ENCODE measurements at regions not wholly inside any gene's neighbourhood (a gene's known extent, or its start where the extent isn't known, plus 50 kb on each side); places are given as distances from the start of the nearest gene placed in this dataset.

DNA sequence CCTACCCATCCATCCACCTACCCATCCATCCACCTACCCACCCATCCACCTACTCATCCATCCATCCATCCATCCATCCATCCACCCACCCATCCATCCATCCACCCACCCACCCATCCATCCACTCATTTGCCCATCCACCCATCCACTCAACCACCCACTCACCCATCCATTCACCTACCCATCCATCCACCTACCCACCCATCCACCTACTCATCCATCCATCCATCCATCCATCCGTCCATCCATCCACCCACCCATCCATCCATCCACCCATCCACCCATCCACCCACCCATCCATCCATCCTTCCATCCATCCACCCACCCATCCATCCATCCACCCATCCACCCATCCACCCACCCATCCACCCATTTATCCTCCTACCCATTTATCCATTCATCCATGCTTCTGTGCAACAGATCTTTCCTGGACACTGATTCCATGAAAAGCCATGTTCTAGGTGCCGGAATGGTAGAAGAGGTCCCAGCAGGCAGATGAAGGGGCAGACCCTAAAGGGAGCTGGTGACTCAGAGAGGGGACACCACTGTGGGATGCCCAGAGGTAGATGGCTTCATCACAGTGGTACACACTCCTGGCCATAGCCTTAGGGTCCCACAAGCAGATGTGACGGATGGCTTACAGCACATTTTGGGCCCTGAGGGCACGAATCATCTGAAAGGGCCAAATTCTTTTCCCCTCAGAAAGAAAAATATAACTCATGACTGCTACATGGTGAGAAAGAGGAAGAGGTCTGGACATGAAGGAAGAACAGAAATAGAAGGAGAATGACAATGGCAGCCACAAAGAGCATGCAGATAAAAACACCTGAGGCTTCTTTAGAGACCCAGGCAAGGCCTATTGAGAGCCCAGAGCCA, 76.0 kb downstream of the KCTD15 start:
- TF ChIP-seq SIN3A (IDR thresholded peaks at IDR 0.05; ENCODE audit: borderline replicate concordance, insufficient read depth, low read length): no peak
- TF ChIP-seq, protein P1, sequence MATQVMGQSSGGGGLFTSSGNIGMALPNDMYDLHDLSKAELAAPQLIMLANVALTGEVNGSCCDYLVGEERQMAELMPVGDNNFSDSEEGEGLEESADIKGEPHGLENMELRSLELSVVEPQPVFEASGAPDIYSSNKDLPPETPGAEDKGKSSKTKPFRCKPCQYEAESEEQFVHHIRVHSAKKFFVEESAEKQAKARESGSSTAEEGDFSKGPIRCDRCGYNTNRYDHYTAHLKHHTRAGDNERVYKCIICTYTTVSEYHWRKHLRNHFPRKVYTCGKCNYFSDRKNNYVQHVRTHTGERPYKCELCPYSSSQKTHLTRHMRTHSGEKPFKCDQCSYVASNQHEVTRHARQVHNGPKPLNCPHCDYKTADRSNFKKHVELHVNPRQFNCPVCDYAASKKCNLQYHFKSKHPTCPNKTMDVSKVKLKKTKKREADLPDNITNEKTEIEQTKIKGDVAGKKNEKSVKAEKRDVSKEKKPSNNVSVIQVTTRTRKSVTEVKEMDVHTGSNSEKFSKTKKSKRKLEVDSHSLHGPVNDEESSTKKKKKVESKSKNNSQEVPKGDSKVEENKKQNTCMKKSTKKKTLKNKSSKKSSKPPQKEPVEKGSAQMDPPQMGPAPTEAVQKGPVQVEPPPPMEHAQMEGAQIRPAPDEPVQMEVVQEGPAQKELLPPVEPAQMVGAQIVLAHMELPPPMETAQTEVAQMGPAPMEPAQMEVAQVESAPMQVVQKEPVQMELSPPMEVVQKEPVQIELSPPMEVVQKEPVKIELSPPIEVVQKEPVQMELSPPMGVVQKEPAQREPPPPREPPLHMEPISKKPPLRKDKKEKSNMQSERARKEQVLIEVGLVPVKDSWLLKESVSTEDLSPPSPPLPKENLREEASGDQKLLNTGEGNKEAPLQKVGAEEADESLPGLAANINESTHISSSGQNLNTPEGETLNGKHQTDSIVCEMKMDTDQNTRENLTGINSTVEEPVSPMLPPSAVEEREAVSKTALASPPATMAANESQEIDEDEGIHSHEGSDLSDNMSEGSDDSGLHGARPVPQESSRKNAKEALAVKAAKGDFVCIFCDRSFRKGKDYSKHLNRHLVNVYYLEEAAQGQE (IDR thresholded peaks at IDR 0.05; ENCODE audit: insufficient read depth in 1 of 2, low read depth in 2 of 2, low read length in 2 of 2): no peak
- no peak for TF ChIP-seq FOXP2 (optimal IDR thresholded peaks at IDR 0.05; ENCODE audit: borderline replicate concordance, extremely low read depth, extremely low read length, insufficient read depth)
- TF ChIP-seq TAF1 (IDR thresholded peaks at IDR 0.05; ENCODE audit: borderline replicate concordance, insufficient read depth, low read length): no peak
- TF ChIP-seq POLR2AphosphoS5 (IDR thresholded peaks at IDR 0.05; ENCODE audit: low read depth, low read length): no peak

DNA sequence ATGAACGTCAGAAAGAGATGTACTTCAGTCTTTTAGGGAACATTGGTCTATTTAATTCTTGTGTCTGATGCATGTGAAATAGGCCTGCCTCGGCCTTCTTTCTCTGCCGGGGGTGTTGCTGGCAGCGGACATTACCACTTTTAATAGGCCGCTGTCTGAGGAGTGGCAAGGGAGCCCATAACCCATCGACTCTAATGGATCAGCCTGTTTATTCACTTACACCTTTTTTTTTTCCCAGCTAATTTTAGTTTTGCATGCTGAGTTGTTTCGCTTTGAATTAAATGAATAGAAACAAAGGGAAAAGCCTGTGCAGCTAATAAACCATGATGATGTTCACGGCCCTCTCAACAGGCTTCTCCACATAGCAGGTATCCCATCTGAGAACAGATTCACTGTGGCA, 78.4 kb downstream of the KCTD15 start:
- TF ChIP-seq, protein P1 (IDR thresholded peaks at IDR 0.05; ENCODE audit: insufficient read depth in 1 of 2, low read depth in 2 of 2, low read length in 2 of 2): no peak
- TF ChIP-seq POLR2AphosphoS5 (IDR thresholded peaks at IDR 0.05; ENCODE audit: low read depth, low read length) (no peak), TAF1 (IDR thresholded peaks at IDR 0.05; ENCODE audit: borderline replicate concordance, insufficient read depth, low read length) (no peak), SIN3A (IDR thresholded peaks at IDR 0.05; ENCODE audit: borderline replicate concordance, insufficient read depth, low read length) (no peak), FOXP2 (optimal IDR thresholded peaks at IDR 0.05; ENCODE audit: borderline replicate concordance, extremely low read depth, extremely low read length, insufficient read depth) (no peak)

DNA sequence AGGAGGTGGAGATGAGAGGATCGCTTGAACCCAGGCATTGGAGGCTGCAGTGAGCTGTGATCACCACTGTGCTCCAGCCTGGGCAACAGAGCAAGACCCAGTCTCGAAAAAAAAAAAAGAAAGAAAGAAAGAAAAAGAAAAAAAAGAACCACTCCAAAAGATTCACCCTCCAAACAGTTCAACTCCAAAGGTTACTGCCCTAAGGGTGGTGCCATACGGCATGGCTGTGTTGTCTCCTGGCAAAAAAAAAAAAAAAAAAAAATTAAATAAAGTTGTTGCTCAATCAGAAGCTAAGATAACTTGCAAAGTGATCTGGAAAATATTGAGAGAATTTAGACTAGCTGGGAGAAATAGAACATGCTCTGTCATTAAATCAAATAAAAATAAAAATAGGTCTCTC, 79.5 kb downstream of the KCTD15 start:
- TF ChIP-seq TAF1 (IDR thresholded peaks at IDR 0.05; ENCODE audit: borderline replicate concordance, insufficient read depth, low read length) (no peak), SIN3A (IDR thresholded peaks at IDR 0.05; ENCODE audit: borderline replicate concordance, insufficient read depth, low read length) (no peak), FOXP2 (optimal IDR thresholded peaks at IDR 0.05; ENCODE audit: borderline replicate concordance, extremely low read depth, extremely low read length, insufficient read depth) (no peak), POLR2AphosphoS5 (IDR thresholded peaks at IDR 0.05; ENCODE audit: low read depth, low read length) (no peak)
- TF ChIP-seq, protein P1 (IDR thresholded peaks at IDR 0.05; ENCODE audit: insufficient read depth in 1 of 2, low read depth in 2 of 2, low read length in 2 of 2): no peak

DNA sequence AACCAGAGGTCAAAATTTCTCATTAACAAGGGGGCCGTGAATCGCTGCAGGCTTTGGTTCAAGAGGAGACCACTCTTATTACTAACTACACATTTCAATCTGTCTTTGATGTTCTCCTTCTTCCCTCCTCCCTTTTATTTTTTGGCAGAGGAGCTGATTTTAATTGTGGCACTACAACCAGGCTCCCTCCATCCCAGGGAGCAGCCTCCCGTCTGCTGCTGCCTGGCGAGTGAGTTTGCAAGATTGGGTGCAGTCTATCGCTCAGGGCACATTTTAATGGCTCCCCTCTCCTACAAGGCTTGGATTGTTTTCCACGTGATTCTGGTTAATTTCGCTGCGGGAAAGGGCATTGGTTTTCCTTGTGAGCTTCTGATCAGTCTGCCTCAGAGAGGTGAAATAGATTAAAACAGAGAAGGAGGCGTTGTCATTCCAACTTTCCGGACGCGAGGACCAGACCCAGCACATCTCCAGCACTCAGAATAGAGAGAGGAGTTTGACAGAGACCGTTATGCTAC, 81.4 kb downstream of the KCTD15 start:
- TF ChIP-seq, protein P1 (IDR thresholded peaks at IDR 0.05; ENCODE audit: insufficient read depth in 1 of 2, low read depth in 2 of 2, low read length in 2 of 2): no peak
- no peak for TF ChIP-seq SIN3A (IDR thresholded peaks at IDR 0.05; ENCODE audit: borderline replicate concordance, insufficient read depth, low read length)
- no peak for TF ChIP-seq TAF1 (IDR thresholded peaks at IDR 0.05; ENCODE audit: borderline replicate concordance, insufficient read depth, low read length)
- TF ChIP-seq FOXP2 (optimal IDR thresholded peaks at IDR 0.05; ENCODE audit: borderline replicate concordance, extremely low read depth, extremely low read length, insufficient read depth): no peak
- TF ChIP-seq POLR2AphosphoS5 (IDR thresholded peaks at IDR 0.05; ENCODE audit: low read depth, low read length): no peak
